ENCODE measurements at regions not wholly inside any gene's neighbourhood (a gene's known extent, or its start where the extent isn't known, plus 50 kb on each side); places are given as distances from the start of the nearest gene placed in this dataset.

DNA sequence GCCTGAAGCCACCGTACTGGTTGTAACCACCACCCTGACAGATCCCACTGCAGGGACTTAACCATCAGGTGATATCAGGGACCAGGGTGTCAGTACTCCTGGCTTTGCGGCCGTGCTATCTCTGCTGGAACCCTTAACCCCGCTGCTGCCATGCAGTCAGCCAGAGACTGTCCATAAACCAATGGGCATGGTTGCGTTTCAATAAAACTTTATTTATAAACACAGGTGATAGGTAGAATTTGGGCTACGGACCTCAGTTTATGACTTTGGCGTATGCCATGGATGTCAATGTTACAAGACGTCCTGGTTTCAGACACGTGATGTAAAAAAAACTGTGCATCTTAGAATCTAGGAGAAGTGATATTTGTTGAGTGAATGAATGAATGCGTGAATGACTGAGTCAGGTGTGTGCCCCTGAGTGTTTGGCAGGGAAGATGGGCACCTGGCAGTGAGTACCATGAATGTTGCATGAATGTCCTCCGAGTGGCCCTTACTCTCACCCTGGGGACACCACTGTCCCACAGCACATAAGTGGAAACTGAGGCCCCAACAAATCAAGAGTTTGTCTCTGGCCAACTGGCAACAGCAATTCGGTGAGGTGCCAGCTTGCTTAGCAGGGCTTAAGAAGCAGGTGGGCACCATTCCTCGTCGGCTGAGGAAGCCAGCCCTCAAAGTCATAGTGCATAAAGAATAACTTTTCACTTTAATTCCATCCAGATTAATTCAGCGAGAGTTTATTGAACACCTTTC lies 64.0 kb upstream of the APCDD1L start:
- no peak for DNase-seq
- no peak for TF ChIP-seq POLR2A (IDR thresholded peaks at IDR 0.05)
- no peak for TF ChIP-seq POLR2AphosphoS5 (IDR thresholded peaks at IDR 0.05)
- TF ChIP-seq, protein P1, sequence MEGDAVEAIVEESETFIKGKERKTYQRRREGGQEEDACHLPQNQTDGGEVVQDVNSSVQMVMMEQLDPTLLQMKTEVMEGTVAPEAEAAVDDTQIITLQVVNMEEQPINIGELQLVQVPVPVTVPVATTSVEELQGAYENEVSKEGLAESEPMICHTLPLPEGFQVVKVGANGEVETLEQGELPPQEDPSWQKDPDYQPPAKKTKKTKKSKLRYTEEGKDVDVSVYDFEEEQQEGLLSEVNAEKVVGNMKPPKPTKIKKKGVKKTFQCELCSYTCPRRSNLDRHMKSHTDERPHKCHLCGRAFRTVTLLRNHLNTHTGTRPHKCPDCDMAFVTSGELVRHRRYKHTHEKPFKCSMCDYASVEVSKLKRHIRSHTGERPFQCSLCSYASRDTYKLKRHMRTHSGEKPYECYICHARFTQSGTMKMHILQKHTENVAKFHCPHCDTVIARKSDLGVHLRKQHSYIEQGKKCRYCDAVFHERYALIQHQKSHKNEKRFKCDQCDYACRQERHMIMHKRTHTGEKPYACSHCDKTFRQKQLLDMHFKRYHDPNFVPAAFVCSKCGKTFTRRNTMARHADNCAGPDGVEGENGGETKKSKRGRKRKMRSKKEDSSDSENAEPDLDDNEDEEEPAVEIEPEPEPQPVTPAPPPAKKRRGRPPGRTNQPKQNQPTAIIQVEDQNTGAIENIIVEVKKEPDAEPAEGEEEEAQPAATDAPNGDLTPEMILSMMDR (IDR thresholded peaks at IDR 0.05 in 8 of 11, conservative IDR thresholded peaks at IDR 0.05 in 3 of 11), result no peak
- intact Hi-C loops (cut with DNase I; ENCODE audit: low total_unique reads), result no loop called here
- H3K4me3 ChIP-seq, result no peak overlapping the region
- H3K4me1 ChIP-seq, result no peaks in the 10 kb centered on the region
- H3K36me3 ChIP-seq, result no peaks in the 10 kb centered on the region
- H3K27ac ChIP-seq, result no peak overlapping the region
- peaks cover 0 to 44% (median 4%) of the 10 kb centered on the region in 7 donors for H3K27me3 ChIP-seq (replicated peaks in 1 of 7)
- 83 to 92% (median 87%) methylated on average over 15 of the region's 15 CpGs for WGBS, 5 donors
- H3K9me3 ChIP-seq, result peaks cover 0 to 11% (median 0%) of the 10 kb centered on the region in 8 donors

DNA sequence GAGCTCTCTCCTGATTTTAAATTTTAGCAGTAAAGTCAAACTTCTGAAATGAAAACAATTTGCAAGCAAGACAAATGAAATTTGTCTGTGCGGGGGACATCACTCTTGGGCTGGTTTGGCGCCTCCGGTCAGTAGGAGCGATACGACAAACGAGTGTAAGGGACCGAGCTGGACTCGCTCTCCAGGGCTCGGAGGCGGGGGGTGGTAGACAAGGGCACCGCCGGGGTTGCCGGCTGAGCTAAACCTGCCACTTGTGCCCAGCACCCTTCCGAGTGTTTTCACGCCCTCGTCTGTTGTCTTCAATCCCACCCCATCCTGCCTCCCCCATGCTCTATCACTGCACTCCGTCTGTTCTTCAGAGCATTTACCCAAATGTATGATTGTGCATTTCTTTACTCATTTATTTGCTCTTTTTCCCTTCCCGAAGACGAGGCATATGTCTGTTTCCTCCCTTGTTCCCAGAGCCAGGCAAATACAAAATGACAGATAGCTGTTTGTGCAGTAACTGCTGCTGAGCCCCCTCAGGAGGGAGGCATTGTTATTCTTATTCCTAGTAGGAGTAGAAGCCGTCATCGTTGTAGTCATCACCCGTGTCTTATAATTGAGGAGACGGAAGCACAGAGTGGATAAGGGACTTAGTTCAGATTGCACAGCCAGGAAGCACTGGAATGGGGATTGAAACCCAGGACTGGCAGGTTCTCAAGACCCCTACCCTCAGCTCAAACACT lies 62.8 kb upstream of the APCDD1L start:
- no peaks in the 10 kb centered on the region for H3K36me3 ChIP-seq
- DNase-seq, result no peak
- H3K9me3 ChIP-seq, result peaks cover 0 to 10% (median 0%) of the 10 kb centered on the region in 8 donors
- intact Hi-C loops (cut with DNase I; ENCODE audit: low total_unique reads), result no loop called here
- H3K4me1 ChIP-seq, result no peaks in the 10 kb centered on the region
- H3K27ac ChIP-seq, result no peak overlapping the region
- peaks cover 0 to 44% (median 4%) of the 10 kb centered on the region in 7 donors for H3K27me3 ChIP-seq (replicated peaks in 1 of 7)
- H3K4me3 ChIP-seq, result no peak overlapping the region
- TF ChIP-seq POLR2A (IDR thresholded peaks at IDR 0.05) (no peak), POLR2AphosphoS5 (IDR thresholded peaks at IDR 0.05) (no peak)
- TF ChIP-seq, protein P1 (IDR thresholded peaks at IDR 0.05 in 8 of 11, conservative IDR thresholded peaks at IDR 0.05 in 3 of 11), result no peak
- WGBS, 5 donors, result 76 to 79% (median 78%) methylated on average over 23 of the region's 23 CpGs

DNA sequence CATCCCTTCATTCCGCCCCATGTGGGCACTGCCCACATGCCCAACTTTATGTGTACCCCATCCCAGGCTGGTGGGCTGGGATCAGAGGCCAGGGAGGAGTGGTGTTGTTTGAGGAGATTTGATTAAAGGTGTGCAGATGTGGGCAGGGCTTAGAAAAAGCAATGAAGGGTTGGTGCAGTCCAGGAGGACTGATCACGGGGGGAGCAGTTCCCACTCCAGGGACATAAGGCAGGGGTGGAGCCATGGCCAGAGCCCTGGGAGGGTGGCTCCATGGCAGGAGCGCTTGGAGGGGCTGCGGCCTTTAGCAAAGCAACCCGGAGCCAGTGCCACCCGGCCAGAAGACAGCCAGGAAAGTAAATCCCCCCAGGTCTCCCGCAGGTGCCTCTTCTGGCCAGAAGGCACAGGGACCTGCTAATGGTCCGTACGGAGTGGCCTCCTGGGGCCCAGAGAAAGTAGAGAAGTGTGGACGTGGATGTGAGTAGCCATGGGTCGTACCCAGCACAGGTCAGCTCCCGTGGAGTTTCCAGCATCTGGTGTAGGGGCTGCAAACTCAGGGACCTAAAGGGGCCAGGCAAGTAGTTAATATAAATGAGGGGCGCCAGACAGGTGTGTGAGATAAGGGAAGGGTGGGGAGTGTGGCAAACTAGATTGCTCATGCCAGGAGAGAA lies 62.1 kb upstream of the APCDD1L start:
- intact Hi-C loops (cut with DNase I; ENCODE audit: low total_unique reads), result no loop called here
- 73 to 92% (median 84%) methylated on average over 13 of the region's 13 CpGs for WGBS, 5 donors
- DNase-seq, result peak; percentile 24

More for the DNA sequence above, 62.1 kb upstream of the APCDD1L start:
- H3K36me3 ChIP-seq, result no peaks in the 10 kb centered on the region
- no peaks in the 10 kb centered on the region for H3K4me1 ChIP-seq
- peaks cover 0 to 2% (median 0%) of the 10 kb centered on the region in 8 donors for H3K9me3 ChIP-seq
- H3K27ac ChIP-seq, result no peak overlapping the region
- H3K4me3 ChIP-seq, result no peak overlapping the region
- peaks cover 0 to 44% (median 4%) of the 10 kb centered on the region in 7 donors for H3K27me3 ChIP-seq (replicated peaks in 1 of 7)
- TF ChIP-seq, protein P1 (IDR thresholded peaks at IDR 0.05 in 8 of 11, conservative IDR thresholded peaks at IDR 0.05 in 3 of 11), result no peak
- TF ChIP-seq POLR2A (IDR thresholded peaks at IDR 0.05), result no peak
- TF ChIP-seq POLR2AphosphoS5 (IDR thresholded peaks at IDR 0.05), result no peak

Data from spleen (tissue), 11 donors.